ENCODE measurements at regions not wholly inside any gene's neighbourhood (a gene's known extent, or its start where the extent isn't known, plus 50 kb on each side); places are given as distances from the start of the nearest gene placed in this dataset.

DNA sequence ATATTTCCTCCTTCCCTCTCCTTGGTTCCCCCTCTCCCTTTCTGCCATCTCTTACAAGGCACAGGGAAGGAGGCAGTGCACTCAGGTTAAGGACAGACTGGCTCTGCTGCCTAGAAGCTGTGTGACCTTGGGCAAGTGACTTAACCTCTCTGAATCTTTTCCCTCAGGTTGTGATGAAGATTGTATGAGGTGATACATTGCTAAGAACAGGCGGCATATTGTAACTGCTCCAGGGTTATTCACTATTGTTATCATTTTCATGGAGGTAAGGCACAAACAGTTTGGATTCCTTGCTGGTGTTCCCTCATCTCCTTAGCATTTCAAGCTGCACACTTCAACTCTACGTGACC, 126.6 kb upstream of the CXCR4 start:
- no peak for DNase-seq (ENCODE audit: low spot score)
- TF ChIP-seq, protein P1, sequence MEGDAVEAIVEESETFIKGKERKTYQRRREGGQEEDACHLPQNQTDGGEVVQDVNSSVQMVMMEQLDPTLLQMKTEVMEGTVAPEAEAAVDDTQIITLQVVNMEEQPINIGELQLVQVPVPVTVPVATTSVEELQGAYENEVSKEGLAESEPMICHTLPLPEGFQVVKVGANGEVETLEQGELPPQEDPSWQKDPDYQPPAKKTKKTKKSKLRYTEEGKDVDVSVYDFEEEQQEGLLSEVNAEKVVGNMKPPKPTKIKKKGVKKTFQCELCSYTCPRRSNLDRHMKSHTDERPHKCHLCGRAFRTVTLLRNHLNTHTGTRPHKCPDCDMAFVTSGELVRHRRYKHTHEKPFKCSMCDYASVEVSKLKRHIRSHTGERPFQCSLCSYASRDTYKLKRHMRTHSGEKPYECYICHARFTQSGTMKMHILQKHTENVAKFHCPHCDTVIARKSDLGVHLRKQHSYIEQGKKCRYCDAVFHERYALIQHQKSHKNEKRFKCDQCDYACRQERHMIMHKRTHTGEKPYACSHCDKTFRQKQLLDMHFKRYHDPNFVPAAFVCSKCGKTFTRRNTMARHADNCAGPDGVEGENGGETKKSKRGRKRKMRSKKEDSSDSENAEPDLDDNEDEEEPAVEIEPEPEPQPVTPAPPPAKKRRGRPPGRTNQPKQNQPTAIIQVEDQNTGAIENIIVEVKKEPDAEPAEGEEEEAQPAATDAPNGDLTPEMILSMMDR (IDR thresholded peaks at IDR 0.05; ENCODE audit: extremely low read depth, missing control alignments) = no peak

DNA sequence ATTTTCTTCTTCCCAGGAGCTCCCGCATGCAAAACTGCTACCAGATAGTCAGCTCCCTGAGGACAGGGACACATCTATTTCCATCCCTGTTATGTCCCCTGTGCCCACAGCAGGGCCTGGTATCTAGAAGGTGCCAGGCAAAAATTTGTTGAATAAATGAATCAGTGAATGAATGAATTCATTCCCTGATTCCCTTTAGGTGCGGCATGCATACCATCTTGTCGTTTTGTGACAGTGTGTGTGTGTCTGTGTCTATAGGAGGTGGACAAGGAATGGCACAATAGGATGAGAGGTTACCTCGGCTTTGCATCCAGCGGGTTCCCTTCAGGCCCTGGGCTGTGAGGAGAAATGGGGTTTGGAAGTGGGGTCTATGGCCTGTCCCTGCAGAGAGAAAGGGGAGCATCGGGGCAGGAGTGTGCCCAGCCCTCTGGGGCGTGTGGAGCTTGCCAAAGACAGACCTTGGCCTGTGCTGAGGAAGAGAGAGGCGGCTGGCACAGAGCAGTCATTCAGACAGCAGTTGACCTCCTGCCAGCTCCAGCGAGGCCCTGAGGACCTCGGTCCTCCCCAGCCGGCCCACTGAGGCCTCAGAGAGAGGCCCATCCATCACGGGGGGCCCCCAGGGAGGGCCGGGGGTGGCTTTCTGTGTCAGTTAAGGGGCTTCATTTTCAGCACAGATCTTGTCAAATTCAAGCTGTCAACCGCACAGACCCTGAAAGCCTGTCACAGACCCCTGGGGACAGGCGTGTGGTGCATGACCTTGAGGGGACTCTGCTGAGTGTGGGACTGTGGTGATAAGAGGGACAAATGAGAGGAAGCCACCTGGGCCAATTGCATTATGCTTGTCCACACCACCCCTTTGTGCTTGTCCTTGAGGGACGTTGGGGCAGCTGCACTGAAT, 125.9 kb upstream of the CXCR4 start:
- no peak for DNase-seq (ENCODE audit: low spot score)
- TF ChIP-seq, protein P1 (IDR thresholded peaks at IDR 0.05; ENCODE audit: extremely low read depth, missing control alignments) = no peak

DNA sequence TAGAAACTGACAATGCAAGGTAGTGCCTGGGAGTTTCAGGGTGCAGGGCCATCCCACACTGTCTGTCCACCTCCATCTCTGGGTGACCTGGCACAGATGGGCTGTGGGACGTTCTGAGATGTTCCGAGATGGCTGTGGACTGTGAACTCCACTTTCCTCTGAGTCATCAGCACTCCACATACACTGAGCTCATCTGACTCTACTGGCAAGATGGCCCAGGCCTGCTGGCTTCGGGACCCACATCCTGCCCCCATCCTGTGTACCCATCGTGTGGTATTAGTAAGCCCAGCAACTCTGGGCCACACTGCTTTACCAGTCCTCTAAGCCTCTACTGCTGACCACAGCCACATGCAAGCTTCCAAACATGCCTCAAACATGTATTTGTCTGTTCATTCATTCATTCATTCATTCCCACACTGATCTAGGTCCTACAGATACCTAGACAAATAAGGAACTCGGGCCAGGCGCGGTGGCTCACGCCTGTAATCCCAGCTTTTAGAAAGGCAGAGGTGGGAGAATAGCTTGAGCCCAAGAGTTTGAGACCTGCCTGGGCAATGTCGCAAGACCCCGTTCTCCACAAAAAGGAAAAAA, 124.8 kb upstream of the CXCR4 start:
- TF ChIP-seq, protein P1 (IDR thresholded peaks at IDR 0.05; ENCODE audit: extremely low read depth, missing control alignments) = no peak
- DNase-seq (ENCODE audit: low spot score) = no peak

DNA sequence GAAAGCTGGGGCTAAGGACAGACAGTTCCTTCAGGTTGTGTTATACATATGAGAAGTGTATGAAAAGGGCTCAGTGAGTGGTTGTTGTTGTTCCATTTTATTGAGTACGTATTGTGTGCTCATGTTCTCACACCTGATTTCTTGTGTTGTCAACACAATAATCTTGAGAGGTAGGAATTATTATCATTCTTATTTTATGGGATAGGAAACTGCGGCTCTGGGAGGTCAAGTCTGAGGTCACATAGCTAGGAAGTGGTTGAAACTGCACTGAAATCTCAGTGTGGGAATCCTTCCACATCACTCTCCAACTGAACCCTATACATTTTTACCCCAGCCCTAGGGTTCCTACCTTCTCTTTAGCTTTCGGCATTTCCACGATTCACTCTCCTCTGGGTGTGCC, 124.2 kb upstream of the CXCR4 start:
- DNase-seq (ENCODE audit: low spot score) = no peak
- TF ChIP-seq, protein P1 (IDR thresholded peaks at IDR 0.05; ENCODE audit: extremely low read depth, missing control alignments) = no peak

DNA sequence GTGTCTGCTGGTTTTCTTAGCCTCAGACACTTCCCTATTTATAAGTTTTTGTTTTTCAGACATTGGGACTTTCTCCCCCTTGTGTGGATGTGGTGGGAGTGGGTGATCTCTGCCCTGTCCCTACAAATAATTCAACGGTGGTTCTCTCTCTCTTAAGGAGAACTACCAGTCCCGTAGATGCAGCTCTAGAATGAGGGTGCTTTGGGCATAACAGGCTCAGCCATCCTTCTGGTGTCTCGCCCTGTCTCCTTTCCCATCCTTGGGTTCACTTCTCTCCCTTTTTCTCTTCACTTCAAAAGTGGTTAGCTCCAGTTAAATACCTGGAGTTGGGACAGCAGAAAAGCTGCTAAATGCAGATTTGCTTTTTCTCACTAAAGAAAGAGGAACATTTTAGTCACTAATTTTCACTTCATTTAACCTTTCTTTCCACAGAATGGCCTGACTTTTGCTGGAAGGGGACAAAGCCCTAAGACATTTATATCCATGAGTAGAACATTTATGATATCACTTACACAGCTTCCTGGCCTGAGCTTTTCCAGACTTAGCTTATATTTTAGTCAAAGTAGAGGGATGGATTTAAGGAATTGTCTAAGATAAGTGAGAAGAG, 121.2 kb upstream of the CXCR4 start:
- DNase-seq (ENCODE audit: low spot score) = no peak
- TF ChIP-seq, protein P1 (IDR thresholded peaks at IDR 0.05; ENCODE audit: extremely low read depth, missing control alignments) = no peak

DNA sequence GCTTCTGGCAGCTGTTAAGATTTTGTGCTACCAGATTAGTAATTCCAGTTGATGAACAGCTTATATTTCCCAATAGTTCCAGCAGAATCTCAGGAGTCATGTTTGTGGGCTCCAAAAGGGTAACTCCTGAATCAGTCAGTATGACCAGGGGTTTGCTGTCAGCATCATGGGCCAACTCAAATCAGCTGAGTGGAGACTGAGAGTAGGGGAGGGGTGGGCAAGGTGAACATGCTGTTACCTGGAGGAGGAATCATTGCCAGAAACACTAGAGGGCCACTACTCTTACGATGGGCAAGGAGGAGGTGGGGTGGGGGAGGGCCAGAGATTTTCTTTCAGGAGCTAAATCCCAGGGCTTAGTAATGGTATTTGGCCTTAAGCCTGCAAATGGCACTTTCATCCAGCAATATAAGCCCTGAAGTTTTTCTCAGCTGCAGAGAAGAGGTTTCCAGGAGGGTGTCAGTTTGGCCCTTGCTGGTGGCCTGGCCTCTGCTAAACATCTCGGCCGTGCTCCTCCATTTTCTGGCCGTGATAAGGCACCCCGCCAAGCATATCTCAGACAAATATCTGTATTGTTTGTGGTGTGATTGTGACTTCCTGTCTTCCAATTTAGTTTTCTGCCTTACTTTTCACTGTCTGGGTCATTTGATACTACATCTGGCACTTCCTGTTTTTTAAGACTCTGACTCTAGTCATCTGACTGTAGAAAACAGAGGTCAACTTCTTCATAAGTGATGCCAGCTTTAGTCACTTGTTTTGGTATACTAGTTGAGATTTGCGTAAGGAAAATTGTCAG, 120.5 kb upstream of the CXCR4 start:
- peak; percentile 69 for DNase-seq (ENCODE audit: low spot score)

More for the DNA sequence above, 120.5 kb upstream of the CXCR4 start:
- TF ChIP-seq, protein P1 (IDR thresholded peaks at IDR 0.05; ENCODE audit: extremely low read depth, missing control alignments) = no peak

Measured in GM20000 (cell line).